Hepatocyte (in vitro differentiated cells): ENCODE measurements at regions not wholly inside any gene's neighbourhood (a gene's known extent, or its start where the extent isn't known, plus 50 kb on each side); places are given as distances from the start of the nearest gene placed in this dataset.

Experiments used
- CTCF ChIP-seq: fragments of 200-600 bp; sonication (generic); IDR thresholded peaks from 2 replicates; pipeline ENCODE4 v1.5.1; 2016; ENCODE audit warnings: antibody characterized with exemption, mild to moderate bottlenecking; ENCODE audit not compliant: poor library complexity
- EZH2 ChIP-seq: fragments of 200-600 bp; sonication (generic); IDR thresholded peaks from 2 replicates; pipeline ENCODE4 v1.6.1; 2016; ENCODE audit warnings: antibody characterized with exemption, mild to moderate bottlenecking, borderline replicate concordance
- EZH2phosphoT487 ChIP-seq: fragments of 200-600 bp; sonication (generic); IDR thresholded peaks from one replicate; pipeline ENCODE4 v1.6.1; 2018; ENCODE audit warnings: antibody characterized with exemption, mild to moderate bottlenecking, low read depth, moderate library complexity; ENCODE audit not compliant: unreplicated experiment, severe bottlenecking

GRCh38 chr14:89085737-89086382 is 261.4 kb downstream of the TTC8 start:
- no peak for TF ChIP-seq CTCF
- no peak for TF ChIP-seq EZH2phosphoT487
- no peak for TF ChIP-seq EZH2
